ENCODE measurements at regions not wholly inside any gene's neighbourhood (a gene's known extent, or its start where the extent isn't known, plus 50 kb on each side); places are given as distances from the start of the nearest gene placed in this dataset.

GRCh38 chr1:172738389-172738788, 79.5 kb downstream of the FASLG start:
- H3K4me3 ChIP-seq (ENCODE audit: control insufficient read depth, low read depth, low read length) = no peak overlapping the region
- TF ChIP-seq, protein P1, sequence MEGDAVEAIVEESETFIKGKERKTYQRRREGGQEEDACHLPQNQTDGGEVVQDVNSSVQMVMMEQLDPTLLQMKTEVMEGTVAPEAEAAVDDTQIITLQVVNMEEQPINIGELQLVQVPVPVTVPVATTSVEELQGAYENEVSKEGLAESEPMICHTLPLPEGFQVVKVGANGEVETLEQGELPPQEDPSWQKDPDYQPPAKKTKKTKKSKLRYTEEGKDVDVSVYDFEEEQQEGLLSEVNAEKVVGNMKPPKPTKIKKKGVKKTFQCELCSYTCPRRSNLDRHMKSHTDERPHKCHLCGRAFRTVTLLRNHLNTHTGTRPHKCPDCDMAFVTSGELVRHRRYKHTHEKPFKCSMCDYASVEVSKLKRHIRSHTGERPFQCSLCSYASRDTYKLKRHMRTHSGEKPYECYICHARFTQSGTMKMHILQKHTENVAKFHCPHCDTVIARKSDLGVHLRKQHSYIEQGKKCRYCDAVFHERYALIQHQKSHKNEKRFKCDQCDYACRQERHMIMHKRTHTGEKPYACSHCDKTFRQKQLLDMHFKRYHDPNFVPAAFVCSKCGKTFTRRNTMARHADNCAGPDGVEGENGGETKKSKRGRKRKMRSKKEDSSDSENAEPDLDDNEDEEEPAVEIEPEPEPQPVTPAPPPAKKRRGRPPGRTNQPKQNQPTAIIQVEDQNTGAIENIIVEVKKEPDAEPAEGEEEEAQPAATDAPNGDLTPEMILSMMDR (conservative IDR thresholded peaks at IDR 0.05; ENCODE audit: control insufficient read depth, insufficient read depth, low read depth, low read length) = no peak
- DNase-seq (ENCODE audit: low read depth) = no peak

DNA sequence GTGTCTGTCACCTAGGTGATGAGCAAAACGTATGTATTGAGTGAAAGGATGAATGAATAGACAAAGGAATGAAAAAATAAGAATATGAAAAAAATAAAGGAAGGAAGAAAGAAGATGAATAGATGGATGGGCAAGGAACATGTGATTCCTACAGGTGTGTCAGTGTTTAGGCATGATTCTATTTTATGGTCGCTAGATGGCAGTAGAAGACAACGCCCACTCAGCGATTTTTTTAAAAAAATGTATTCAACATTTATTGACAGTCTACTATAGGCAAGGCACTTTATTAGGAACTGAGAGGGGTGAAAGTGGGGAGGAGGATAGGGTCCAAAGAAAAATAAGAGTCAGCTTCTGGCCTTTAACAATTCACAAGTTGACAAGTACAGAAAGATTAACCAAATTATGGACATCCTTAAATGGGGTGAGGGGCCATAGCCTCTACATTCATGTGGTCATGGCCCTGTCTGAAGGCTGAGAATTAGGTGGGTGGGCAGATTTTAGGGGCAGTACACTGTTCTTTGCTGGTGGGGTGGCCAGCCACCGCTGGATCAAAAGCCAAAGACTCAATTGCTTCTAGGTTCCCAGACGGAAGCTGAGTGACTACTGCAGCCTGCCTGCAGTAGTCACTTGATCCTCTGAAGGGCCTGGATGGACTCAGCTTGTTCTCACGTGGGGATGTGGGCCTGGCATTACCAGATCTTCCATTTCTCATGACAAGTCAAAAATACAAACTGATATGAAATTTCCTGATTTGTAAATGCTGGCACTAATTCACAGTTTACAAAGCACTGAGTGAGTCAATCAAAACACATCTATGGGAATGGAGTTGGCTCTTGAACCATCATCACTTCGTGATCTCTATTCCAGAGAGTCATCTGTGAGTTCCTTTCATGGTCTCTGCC, 83.9 kb downstream of the FASLG start:
- no peak overlapping the region for H3K4me3 ChIP-seq (ENCODE audit: control insufficient read depth, low read depth, low read length)
- DNase-seq (ENCODE audit: low read depth) = peak; percentile 70
- TF ChIP-seq, protein P1 (conservative IDR thresholded peaks at IDR 0.05; ENCODE audit: control insufficient read depth, insufficient read depth, low read depth, low read length) = peak; percentile 85

DNA sequence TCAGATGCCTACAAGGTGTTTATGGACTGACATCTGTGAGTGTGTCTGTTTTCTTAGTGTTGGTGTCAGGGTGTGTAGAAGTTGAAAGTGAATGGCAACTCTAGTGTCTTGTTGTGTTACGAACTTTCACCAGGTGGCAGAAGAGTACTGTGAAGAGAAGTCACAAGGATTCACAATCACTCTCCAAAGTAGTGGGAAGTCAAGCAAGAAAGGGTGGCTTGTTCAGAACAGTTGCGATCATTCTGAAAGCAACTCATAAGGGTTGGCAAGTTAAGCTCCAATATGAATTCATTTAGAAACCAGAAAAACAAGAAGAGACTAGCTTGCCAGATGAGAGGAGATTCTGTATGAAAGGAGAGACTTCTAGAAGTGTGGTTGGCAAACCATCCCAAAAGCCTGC, 86.1 kb downstream of the FASLG start:
- peak; percentile 94 for DNase-seq (ENCODE audit: low read depth)
- TF ChIP-seq, protein P1 (conservative IDR thresholded peaks at IDR 0.05; ENCODE audit: control insufficient read depth, insufficient read depth, low read depth, low read length) = peak; percentile 84
- H3K4me3 ChIP-seq (ENCODE audit: control insufficient read depth, low read depth, low read length) = no peak overlapping the region

DNA sequence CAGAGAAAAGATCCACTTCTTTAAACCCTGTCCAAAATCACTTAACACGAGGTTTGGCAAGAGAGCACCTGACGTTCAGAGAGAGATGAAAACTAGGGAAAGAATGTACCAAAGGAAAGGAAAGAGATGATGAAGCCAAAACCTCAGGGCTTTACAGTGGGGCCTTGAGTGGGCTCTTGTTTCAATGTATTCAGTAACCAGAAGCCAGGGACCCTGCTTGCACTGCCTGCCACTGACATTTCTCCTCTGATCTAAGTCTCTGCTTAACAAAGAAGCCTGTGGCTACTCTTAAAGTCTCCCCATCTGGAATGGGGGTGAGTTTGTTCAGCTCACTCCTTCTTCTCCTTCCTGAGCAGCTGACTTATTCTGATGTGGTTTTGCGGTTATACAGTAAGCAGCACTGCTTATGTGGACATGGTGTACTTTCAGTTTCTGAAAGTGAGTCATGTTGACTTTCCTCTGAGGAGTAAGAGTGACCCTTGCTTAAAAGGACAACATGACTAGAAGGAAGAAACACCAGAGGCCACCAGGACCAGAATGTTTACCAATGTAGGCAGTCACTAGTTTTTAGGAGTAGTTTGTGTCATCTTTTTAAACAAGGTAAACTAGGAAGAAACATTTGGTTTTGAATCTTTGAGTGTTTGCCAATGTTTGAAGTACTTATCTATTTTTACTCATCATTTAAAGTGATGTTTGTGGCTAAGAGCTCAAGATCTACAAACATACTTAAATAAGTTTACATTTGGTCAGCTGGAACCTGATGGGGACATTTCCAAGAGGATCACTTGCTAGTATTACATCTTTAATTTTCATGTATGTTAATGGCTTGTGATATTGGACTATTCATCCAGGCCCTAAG, 87.4 kb downstream of the FASLG start:
- H3K4me3 ChIP-seq (ENCODE audit: control insufficient read depth, low read depth, low read length) = no peak overlapping the region
- peak; percentile 100 for DNase-seq (ENCODE audit: low read depth)
- TF ChIP-seq, protein P1 (conservative IDR thresholded peaks at IDR 0.05; ENCODE audit: control insufficient read depth, insufficient read depth, low read depth, low read length) = no peak

GRCh38 chr1:172748201-172748600, 89.3 kb downstream of the FASLG start:
- TF ChIP-seq, protein P1 (conservative IDR thresholded peaks at IDR 0.05; ENCODE audit: control insufficient read depth, insufficient read depth, low read depth, low read length) = no peak
- no peak for DNase-seq (ENCODE audit: low read depth)
- H3K4me3 ChIP-seq (ENCODE audit: control insufficient read depth, low read depth, low read length) = no peak overlapping the region

DNA sequence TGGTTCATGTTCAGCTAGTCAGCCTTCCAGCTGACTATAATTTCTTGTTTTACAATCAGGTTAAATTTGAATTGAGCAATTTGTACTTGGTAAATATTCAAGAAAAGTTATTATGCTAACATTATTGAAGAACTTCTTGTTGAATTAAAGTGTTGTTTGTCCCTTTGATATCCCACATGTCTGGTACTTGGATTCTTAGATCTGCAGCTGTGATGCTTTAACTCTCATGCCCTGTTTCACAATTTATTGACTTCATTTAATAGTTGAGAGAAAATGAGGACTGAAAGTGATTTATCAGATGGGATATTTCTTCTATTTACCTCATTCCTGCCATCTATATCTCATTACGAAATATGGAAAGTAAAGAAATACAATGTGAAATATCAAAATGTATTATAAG, 92.8 kb downstream of the FASLG start:
- peak; percentile 22 for DNase-seq (ENCODE audit: low read depth)
- TF ChIP-seq, protein P1 (conservative IDR thresholded peaks at IDR 0.05; ENCODE audit: control insufficient read depth, insufficient read depth, low read depth, low read length) = no peak
- no peak overlapping the region for H3K4me3 ChIP-seq (ENCODE audit: control insufficient read depth, low read depth, low read length)
